Stimulated activated naive CD8-positive, alpha-beta T cell treated with anti-CD3 and anti-CD28 coated beads, Interleukin-15, amount 100 ng/mL, for 72 hours (primary cell): ENCODE measurements at regions not wholly inside any gene's neighbourhood (a gene's known extent, or its start where the extent isn't known, plus 50 kb on each side); places are given as distances from the start of the nearest gene placed in this dataset.
"Not testable (repeated sequence)": the region's sequence is repeated elsewhere in the genome, so short reads cannot be mapped to it uniquely, and the experiment has no call there.

ENCODE experiments used
- ATAC-seq: fragments of 150-1000 bp; cut with Tn5 transposase; 2 replicates; pipeline ENCODE4 v1.10.0; 2021; ENCODE audit warnings: mild to moderate bottlenecking, moderate library complexity
- DNase-seq, 2 donors: peaks; one replicate each; pipeline ENCODE4 v3.0.0; 2021 to 2022
- H3K27ac Mint-ChIP-seq, 2 donors: one replicate each; pipeline ENCODE4 v1.8.0; 2022; ENCODE audit warnings: mild to moderate bottlenecking in 2 of 2, mixed read lengths in 2 of 2, moderate library complexity in 2 of 2
- H3K27me3 Mint-ChIP-seq: one replicate; pipeline ENCODE4 v1.8.0; 2022; ENCODE audit warnings: mixed read lengths
- H3K4me1 Mint-ChIP-seq: one replicate; pipeline ENCODE4 v1.8.0; 2022; ENCODE audit warnings: mild to moderate bottlenecking, mixed read lengths
- H3K4me3 Mint-ChIP-seq, 2 donors: one replicate each; pipeline ENCODE4 v1.8.0; 2022; ENCODE audit warnings: mild to moderate bottlenecking in 2 of 2, mixed read lengths in 2 of 2, moderate library complexity in 1 of 2
- H3K9me3 Mint-ChIP-seq, 2 donors: one replicate each; pipeline ENCODE4 v1.8.0; 2022; ENCODE audit warnings: mixed read lengths in 2 of 2

- peaks cover 9% of the 10 kb centered on the region for H3K4me1 Mint-ChIP-seq
- H3K9me3 Mint-ChIP-seq = no peaks in the 10 kb centered on the region
- H3K27me3 Mint-ChIP-seq = peaks cover 8% of the 10 kb centered on the region
- no peak overlapping the region for H3K4me3 Mint-ChIP-seq
- DNase-seq = no peak
- no peak overlapping the region for H3K27ac Mint-ChIP-seq
- ATAC-seq = no peak
Measured at GRCh38 chr20:5492937-5493336, 117.9 kb downstream of the GPCPD1 start.

- no peak overlapping the region for H3K4me3 Mint-ChIP-seq
- H3K27me3 Mint-ChIP-seq = peaks cover 8% of the 10 kb centered on the region
Measured at GRCh38 chr20:5491455-5491854, 119.4 kb downstream of the GPCPD1 start.

GRCh38 chr20:5489601-5490000, 121.2 kb downstream of the GPCPD1 start:
- ATAC-seq (no peak), DNase-seq (no peak)
- Mint-ChIP-seq H3K27me3 (peaks cover 8% of the 10 kb centered on the region), H3K27ac (no peak overlapping the region), H3K4me3 (no peak overlapping the region), H3K9me3 (no peaks in the 10 kb centered on the region), H3K4me1 (peaks cover 39% of the 10 kb centered on the region)

More at GRCh38 chr20:5491455-5491854, 119.4 kb downstream of the GPCPD1 start:
- ATAC-seq (no peak), DNase-seq (no peak)
- no peak overlapping the region for H3K27ac Mint-ChIP-seq
- peaks cover 21% of the 10 kb centered on the region for H3K4me1 Mint-ChIP-seq
- H3K9me3 Mint-ChIP-seq = no peaks in the 10 kb centered on the region

- DNase-seq (no peak), ATAC-seq (no peak)
- no peaks in the 10 kb centered on the region for H3K9me3 Mint-ChIP-seq
- peaks cover 8% of the 10 kb centered on the region for H3K27me3 Mint-ChIP-seq
- H3K27ac Mint-ChIP-seq = no peak overlapping the region
- H3K4me1 Mint-ChIP-seq = peaks cover 39% of the 10 kb centered on the region
- no peak overlapping the region for H3K4me3 Mint-ChIP-seq
Measured at GRCh38 chr20:5488823-5489222, 122.0 kb downstream of the GPCPD1 start.

GRCh38 chr20:5486377-5487054, 124.3 kb downstream of the GPCPD1 start:
- Mint-ChIP-seq H3K27me3 (peaks cover 8% of the 10 kb centered on the region), H3K4me3 (peak overlapping the region; percentile 53 to 60), H3K9me3 (no peaks in the 10 kb centered on the region), H3K27ac (peak overlapping the region in 1 of 2 donors; percentile 66), H3K4me1 (peaks cover 39% of the 10 kb centered on the region)
- ATAC-seq (peak; percentile 79), DNase-seq (peak; percentile 27 to 41)

- Mint-ChIP-seq H3K27me3 (peaks cover 8% of the 10 kb centered on the region), H3K4me3 (no peak overlapping the region), H3K27ac (peak overlapping the region; percentile 14 to 77), H3K4me1 (peaks cover 30% of the 10 kb centered on the region), H3K9me3 (no peaks in the 10 kb centered on the region)
- no peak for DNase-seq
- ATAC-seq = no peak
Measured at GRCh38 chr20:5484926-5485325, 125.9 kb downstream of the GPCPD1 start.

- H3K27me3 Mint-ChIP-seq = peaks cover 8% of the 10 kb centered on the region
- H3K4me3 Mint-ChIP-seq = no peak overlapping the region
- ATAC-seq (no peak), DNase-seq (no peak)
- H3K9me3 Mint-ChIP-seq = no peaks in the 10 kb centered on the region
- peaks cover 30% of the 10 kb centered on the region for H3K4me1 Mint-ChIP-seq
- peak overlapping the region; percentile 14 to 77 for H3K27ac Mint-ChIP-seq
Measured at GRCh38 chr20:5484346-5484745, 126.5 kb downstream of the GPCPD1 start.

- no peak for DNase-seq
- H3K4me1 Mint-ChIP-seq = peaks cover 31% of the 10 kb centered on the region
- no peak overlapping the region for H3K4me3 Mint-ChIP-seq
- H3K27ac Mint-ChIP-seq = peak overlapping the region in 1 of 2 donors; percentile 13
- H3K27me3 Mint-ChIP-seq = no peaks in the 10 kb centered on the region
- ATAC-seq = no peak
- H3K9me3 Mint-ChIP-seq = no peaks in the 10 kb centered on the region
Measured at GRCh38 chr20:5482791-5483190, 128.0 kb downstream of the GPCPD1 start.

GRCh38 chr20:5481872-5482271, 128.9 kb downstream of the GPCPD1 start:
- Mint-ChIP-seq H3K27me3 (no peaks in the 10 kb centered on the region), H3K4me3 (no peak overlapping the region), H3K9me3 (no peaks in the 10 kb centered on the region), H3K4me1 (peaks cover 28% of the 10 kb centered on the region), H3K27ac (no peak overlapping the region)
- ATAC-seq (no peak), DNase-seq (no peak)

GRCh38 chr20:5480824-5481600, 129.8 kb downstream of the GPCPD1 start:
- Mint-ChIP-seq H3K27me3 (no peaks in the 10 kb centered on the region), H3K27ac (no peak overlapping the region), H3K4me3 (no peak overlapping the region), H3K9me3 (no peaks in the 10 kb centered on the region), H3K4me1 (peaks cover 19% of the 10 kb centered on the region)
- DNase-seq (no peak), ATAC-seq (no peak)

GRCh38 chr20:5474646-5475550, 135.9 kb downstream of the GPCPD1 start:
- Mint-ChIP-seq H3K4me3 (no peak overlapping the region), H3K9me3 (no peaks in the 10 kb centered on the region), H3K4me1 (peaks cover 5% of the 10 kb centered on the region), H3K27me3 (no peaks in the 10 kb centered on the region), H3K27ac (no peak overlapping the region)
- no peak for DNase-seq
- ATAC-seq = no peak

- H3K9me3 Mint-ChIP-seq, H3K4me3 Mint-ChIP-seq, H3K27ac Mint-ChIP-seq, DNase-seq, H3K4me1 Mint-ChIP-seq, ATAC-seq: not testable (repeated sequence)
- peaks cover 12% of the 10 kb centered on the region for H3K27me3 Mint-ChIP-seq
Measured at GRCh38 chr20:5471866-5472265, 138.9 kb downstream of the GPCPD1 start.

GRCh38 chr20:5471368-5471767, 139.4 kb downstream of the GPCPD1 start:
- Mint-ChIP-seq H3K9me3 (no peaks in the 10 kb centered on the region), H3K4me3 (no peak overlapping the region), H3K27ac (peak overlapping the region in 1 of 2 donors; percentile 71), H3K4me1 (no peaks in the 10 kb centered on the region), H3K27me3 (peaks cover 17% of the 10 kb centered on the region)
- DNase-seq (no peak), ATAC-seq (no peak)

- H3K4me3 Mint-ChIP-seq = no peak overlapping the region
- H3K9me3 Mint-ChIP-seq = no peaks in the 10 kb centered on the region
- no peaks in the 10 kb centered on the region for H3K4me1 Mint-ChIP-seq
- ATAC-seq (peak; percentile 16), DNase-seq (no peak)
- peaks cover 21% of the 10 kb centered on the region for H3K27me3 Mint-ChIP-seq
- peak overlapping the region in 1 of 2 donors; percentile 71 for H3K27ac Mint-ChIP-seq
Measured at GRCh38 chr20:5470943-5471342, 139.9 kb downstream of the GPCPD1 start.

GRCh38 chr20:5470458-5470857, 140.3 kb downstream of the GPCPD1 start:
- H3K27me3 Mint-ChIP-seq = peaks cover 26% of the 10 kb centered on the region
- no peaks in the 10 kb centered on the region for H3K9me3 Mint-ChIP-seq
- peak; percentile 29 for ATAC-seq
- DNase-seq = no peak
- H3K27ac Mint-ChIP-seq = no peak overlapping the region
- H3K4me1 Mint-ChIP-seq = no peaks in the 10 kb centered on the region
- H3K4me3 Mint-ChIP-seq = no peak overlapping the region
